Chondrocyte (in vitro differentiated cells): ENCODE measurements at regions not wholly inside any gene's neighbourhood (a gene's known extent, or its start where the extent isn't known, plus 50 kb on each side); places are given as distances from the start of the nearest gene placed in this dataset.

Source experiments
- DNase-seq: peaks from one replicate; pipeline ENCODE4 v3.0.0; 2021; ENCODE audit warnings: mixed read lengths, low spot score
- H3K27ac Mint-ChIP-seq: one replicate; pipeline ENCODE4 v1.8.0; 2021; ENCODE audit warnings: mild to moderate bottlenecking, moderate library complexity, mixed read lengths; ENCODE audit not compliant: unreplicated experiment
- H3K27me3 Mint-ChIP-seq: 2 replicates; pipeline ENCODE4 v1.8.0; 2021; ENCODE audit warnings: low read depth, mixed read lengths
- H3K36me3 Mint-ChIP-seq: 2 replicates; pipeline ENCODE4 v1.8.0; 2021; ENCODE audit warnings: low read depth, mixed read lengths
- H3K4me1 Mint-ChIP-seq: 2 replicates; pipeline ENCODE4 v1.8.0; 2021; ENCODE audit warnings: low read depth, mild to moderate bottlenecking, mixed read lengths
- H3K4me3 Mint-ChIP-seq: one replicate; pipeline ENCODE4 v1.8.0; 2021; ENCODE audit warnings: mild to moderate bottlenecking, moderate library complexity, mixed read lengths; ENCODE audit not compliant: unreplicated experiment
- H3K9me3 Mint-ChIP-seq: 2 replicates; pipeline ENCODE4 v1.8.0; 2021; ENCODE audit warnings: low read depth, mixed read lengths
- CTCF ChIP-seq: fragments of 200-600 bp; sonication (generic); IDR thresholded peaks from 2 replicates; pipeline ENCODE4 v1.5.0; 2021; ENCODE audit warnings: antibody characterized with exemption, mild to moderate bottlenecking, moderate library complexity

GRCh38 chr4:152095701-152096070 is 334.9 kb upstream of the GATB start:
- H3K4me3 Mint-ChIP-seq = no peak overlapping the region
- TF ChIP-seq CTCF = no peak
- H3K4me1 Mint-ChIP-seq = peaks cover 10% of the 10 kb centered on the region
- no peak overlapping the region for H3K27ac Mint-ChIP-seq
- no peak for DNase-seq
- no peaks in the 10 kb centered on the region for H3K9me3 Mint-ChIP-seq
- no peaks in the 10 kb centered on the region for H3K36me3 Mint-ChIP-seq
- no peaks in the 10 kb centered on the region for H3K27me3 Mint-ChIP-seq

GRCh38 chr4:152094970-152095700 is 334.3 kb upstream of the GATB start:
- DNase-seq = no peak
- H3K36me3 Mint-ChIP-seq = peaks cover 1% of the 10 kb centered on the region
- no peak overlapping the region for H3K27ac Mint-ChIP-seq
- TF ChIP-seq CTCF = no peak
- H3K27me3 Mint-ChIP-seq = no peaks in the 10 kb centered on the region
- H3K4me3 Mint-ChIP-seq = no peak overlapping the region
- peaks cover 13% of the 10 kb centered on the region for H3K4me1 Mint-ChIP-seq
- no peaks in the 10 kb centered on the region for H3K9me3 Mint-ChIP-seq

- Mint-ChIP-seq H3K27ac (no peak overlapping the region), H3K9me3 (no peaks in the 10 kb centered on the region), H3K27me3 (peaks cover 3% of the 10 kb centered on the region), H3K4me3 (no peak overlapping the region), H3K36me3 (peaks cover 1% of the 10 kb centered on the region), H3K4me1 (peaks cover 16% of the 10 kb centered on the region)
- TF ChIP-seq CTCF = no peak
- DNase-seq = no peak
Measured at GRCh38 chr4:152091405-152091804, 330.6 kb upstream of the GATB start.

GRCh38 chr4:152090543-152090942 is 329.7 kb upstream of the GATB start:
- Mint-ChIP-seq H3K9me3 (no peaks in the 10 kb centered on the region), H3K4me3 (no peak overlapping the region), H3K27me3 (peaks cover 6% of the 10 kb centered on the region), H3K4me1 (peaks cover 16% of the 10 kb centered on the region), H3K27ac (peak overlapping the region; percentile 86), H3K36me3 (peaks cover 1% of the 10 kb centered on the region)
- DNase-seq = no peak
- no peak for TF ChIP-seq CTCF

GRCh38 chr4:152089584-152089983 is 328.8 kb upstream of the GATB start:
- Mint-ChIP-seq H3K9me3 (no peaks in the 10 kb centered on the region), H3K36me3 (peaks cover 1% of the 10 kb centered on the region), H3K27me3 (peaks cover 14% of the 10 kb centered on the region), H3K27ac (no peak overlapping the region), H3K4me1 (peaks cover 9% of the 10 kb centered on the region), H3K4me3 (no peak overlapping the region)
- no peak for DNase-seq
- TF ChIP-seq CTCF = no peak
